GM19043 (cell line): ENCODE measurements at regions not wholly inside any gene's neighbourhood (a gene's known extent, or its start where the extent isn't known, plus 50 kb on each side); places are given as distances from the start of the nearest gene placed in this dataset.

ENCODE experiments used
- ATAC-seq: cut with Tn5 transposase; IDR thresholded peaks from one replicate; pipeline ENCODE4 v1.9.1; 2021; ENCODE audit warnings: low read depth; ENCODE audit not compliant: unreplicated experiment

DNA sequence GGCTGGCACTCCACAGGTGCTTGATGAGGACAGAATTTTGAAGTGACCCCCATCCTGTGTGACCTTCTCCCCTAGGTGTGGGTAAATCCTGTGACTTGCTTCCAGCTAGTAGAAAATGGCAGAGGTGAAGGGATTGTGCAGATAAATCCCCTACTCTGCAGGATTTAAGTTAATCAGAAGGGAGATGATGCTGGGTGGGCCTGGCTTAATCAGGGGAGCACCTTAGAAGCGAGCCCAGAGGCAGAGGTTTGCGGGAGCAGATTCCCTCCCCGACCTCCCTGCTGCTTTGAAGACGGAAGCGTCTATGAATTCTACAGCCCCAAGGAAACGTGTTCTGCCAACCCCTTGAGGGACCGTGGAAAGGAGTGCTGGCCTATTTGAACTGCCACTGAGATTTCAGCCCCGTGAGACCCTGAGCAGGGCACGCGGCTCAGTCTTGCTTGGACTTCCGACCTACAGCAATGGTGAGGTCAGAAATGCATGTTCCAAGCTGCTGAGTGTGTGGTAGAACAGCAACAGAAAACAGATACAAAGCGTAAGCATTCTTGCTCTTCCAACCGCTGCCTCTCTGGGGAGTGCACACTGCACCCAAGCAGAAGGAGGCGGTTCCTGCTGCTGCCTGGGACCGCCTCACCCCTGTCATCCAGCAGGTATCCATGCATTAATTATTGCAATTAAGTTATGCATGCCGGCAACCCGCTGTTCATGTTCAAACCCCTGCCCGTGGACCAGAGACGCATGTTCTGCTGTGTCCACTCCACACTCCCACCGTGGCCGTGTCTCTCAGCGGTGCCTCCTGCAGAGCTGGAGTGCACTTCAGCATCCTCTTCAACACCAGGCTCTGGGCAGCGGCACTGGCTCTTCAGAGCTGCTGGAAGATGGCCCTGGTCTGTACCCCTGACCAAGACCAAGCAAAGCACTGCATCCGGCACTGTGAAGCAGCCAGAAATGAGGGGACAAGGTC, 54.6 kb upstream of the RXRA start:
- no peak for ATAC-seq

DNA sequence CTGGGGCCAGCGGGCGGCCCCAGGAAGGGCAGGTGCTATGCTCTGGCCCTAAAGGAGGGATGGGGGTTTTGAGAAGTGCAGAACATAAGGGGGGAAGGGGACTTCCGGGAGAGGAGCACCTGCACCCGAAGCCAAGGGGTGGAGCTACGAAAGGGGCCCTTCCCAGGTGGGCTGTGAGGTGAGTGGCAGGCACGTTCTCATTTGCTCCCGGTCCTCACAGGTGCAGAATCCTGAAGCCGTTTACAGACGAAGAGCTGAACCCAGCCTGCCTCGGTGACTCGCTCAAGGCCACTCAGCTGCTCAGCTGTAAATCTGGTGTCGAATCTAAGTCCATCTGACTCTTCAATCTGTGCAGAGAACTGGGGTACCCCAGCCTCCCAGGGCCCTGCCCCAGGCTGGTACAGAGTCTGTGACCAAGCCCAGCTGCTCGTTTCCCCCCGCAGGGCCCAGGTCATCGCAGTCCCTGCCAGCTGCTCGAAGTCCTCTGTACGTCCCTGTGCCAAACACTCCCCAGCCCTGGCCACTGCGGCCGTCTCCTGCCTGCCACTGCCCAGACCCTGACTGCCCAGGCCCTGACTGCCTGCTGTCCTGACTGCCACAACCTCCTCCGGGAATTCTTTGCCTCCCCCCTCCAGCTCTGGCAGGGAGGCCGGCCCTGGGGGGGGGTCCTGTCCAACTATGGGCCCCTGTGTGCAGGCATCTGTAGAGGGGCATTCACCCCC, 53.8 kb upstream of the RXRA start:
- no peak for ATAC-seq

DNA sequence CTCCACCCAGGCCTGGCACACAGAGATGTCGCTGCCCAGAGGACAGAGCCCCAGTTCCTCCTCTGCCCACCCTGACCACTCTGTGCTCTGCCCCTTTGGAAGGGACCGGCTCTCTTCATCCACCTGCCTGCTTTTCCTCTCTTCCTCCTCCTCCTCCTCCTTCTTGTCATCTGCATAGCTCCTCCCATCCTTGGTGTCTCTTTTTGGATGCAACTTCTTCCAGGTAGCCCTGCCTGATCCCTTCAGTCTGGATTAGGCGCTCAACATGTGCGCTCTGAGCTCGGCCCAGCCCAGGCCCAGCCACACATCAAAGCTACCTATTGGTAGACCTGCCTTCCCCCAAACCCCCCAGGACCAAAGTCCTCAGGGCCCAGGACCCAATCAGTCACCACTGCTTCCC, 52.6 kb upstream of the RXRA start:
- ATAC-seq: no peak

DNA sequence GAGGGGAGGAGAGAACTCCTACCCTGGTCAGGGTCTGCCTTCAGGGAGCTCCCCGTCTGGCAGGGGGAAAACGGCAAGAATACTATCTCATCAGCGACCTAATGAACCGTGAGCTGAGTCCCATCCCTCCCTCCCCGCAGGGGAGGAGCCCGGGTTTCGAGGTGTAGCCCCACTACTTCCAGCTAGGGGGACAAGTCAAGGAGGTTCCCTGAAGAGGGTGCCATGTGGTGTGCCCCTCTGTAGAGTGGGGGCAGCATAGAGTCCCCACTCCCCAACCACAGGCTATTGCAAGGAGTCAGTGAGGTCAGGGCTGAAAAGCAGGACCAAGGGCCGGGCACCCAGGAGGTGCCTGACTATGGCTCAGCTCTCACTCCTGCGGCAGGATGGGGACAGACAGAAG, 50.9 kb upstream of the RXRA start:
- no peak for ATAC-seq

DNA sequence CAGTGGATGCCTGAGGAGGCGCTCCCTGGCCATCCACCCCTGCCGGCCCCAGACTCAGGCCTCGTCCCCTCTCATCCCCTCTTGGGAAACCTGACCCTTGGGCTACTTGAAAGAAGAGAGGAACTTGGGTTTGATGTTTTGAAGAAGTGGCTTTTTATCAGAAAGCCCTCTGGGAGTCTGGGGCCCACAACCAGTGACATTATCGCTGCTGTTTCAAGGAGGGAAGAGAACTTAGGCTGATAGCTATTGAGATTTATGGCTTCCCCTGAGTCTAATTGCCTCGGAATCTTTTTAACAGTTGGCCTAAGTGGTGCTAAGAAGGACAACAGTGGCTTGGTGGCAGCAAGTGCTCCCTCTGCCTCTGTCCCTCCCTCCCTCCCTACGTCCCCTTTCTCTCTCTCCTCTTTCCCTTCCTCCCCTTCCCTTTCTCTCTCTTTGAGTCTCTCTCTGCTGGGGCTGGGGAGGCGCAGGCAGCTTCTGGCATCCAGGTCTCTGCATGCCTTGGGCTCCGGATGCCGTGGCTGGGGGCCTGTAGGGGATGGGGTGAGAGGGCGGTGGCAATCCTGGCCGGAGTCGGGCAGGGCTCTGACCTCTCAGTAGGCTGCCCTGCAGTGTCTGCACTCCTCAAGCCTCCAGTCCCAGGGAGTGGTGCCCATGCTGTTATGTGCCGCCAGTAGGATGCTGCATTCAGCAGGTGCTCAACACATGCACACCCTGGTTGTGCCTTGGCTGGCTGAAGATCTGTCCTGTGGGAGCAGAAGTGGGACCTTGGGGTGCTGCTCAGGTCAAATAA, 49.6 kb upstream of the RXRA start:
- ATAC-seq: no peak
